ENCODE measurements at regions not wholly inside any gene's neighbourhood (a gene's known extent, or its start where the extent isn't known, plus 50 kb on each side); places are given as distances from the start of the nearest gene placed in this dataset.

DNA sequence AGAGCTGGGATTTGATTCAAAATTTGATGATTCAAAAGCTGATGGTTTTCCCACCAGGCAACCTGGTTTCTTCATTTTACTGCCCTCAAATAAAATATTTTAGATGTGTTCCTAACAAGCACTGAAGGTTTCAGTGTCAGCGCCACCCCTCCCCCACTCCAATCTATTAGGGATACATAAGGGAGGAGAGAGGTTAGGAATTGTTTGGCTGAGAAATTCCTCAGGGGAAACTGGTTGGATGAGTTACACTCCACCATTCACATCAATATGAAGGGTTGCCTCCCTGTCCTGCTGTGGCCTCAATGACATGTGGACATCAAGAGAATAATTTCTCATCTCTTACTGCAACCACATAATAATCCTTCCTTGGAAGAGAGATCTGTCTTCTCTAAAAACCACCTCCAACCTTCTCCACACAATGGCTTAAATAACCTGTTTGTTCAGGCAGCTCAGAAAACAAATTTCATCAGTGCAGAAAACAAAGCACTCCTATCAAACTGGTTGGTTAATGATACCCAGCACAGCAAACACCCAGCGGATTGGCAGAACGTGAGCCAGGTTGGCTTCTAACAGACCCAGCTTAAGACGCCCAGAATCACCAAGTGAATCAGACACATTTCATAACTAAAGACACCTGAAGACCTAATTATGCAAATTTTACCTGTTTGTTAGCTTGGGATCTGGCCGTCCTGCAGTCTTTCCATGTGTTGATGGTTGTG lies 136.0 kb upstream of the SGK1 start:
- TF ChIP-seq, protein P1, sequence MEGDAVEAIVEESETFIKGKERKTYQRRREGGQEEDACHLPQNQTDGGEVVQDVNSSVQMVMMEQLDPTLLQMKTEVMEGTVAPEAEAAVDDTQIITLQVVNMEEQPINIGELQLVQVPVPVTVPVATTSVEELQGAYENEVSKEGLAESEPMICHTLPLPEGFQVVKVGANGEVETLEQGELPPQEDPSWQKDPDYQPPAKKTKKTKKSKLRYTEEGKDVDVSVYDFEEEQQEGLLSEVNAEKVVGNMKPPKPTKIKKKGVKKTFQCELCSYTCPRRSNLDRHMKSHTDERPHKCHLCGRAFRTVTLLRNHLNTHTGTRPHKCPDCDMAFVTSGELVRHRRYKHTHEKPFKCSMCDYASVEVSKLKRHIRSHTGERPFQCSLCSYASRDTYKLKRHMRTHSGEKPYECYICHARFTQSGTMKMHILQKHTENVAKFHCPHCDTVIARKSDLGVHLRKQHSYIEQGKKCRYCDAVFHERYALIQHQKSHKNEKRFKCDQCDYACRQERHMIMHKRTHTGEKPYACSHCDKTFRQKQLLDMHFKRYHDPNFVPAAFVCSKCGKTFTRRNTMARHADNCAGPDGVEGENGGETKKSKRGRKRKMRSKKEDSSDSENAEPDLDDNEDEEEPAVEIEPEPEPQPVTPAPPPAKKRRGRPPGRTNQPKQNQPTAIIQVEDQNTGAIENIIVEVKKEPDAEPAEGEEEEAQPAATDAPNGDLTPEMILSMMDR (IDR thresholded peaks at IDR 0.05) = no peak
- TF ChIP-seq POLR2A (IDR thresholded peaks at IDR 0.05) = no peak
- Histone ChIP-seq H3K36me3 (replicated peaks in 1 of 2) (no peaks in the 10 kb centered on the region), H3K27ac (no peak overlapping the region), H3K9me3 (replicated peaks in 1 of 3) (no peaks in the 10 kb centered on the region), H3K4me1 (replicated peaks in 1 of 2) (no peaks in the 10 kb centered on the region), H3K27me3 (no peaks in the 10 kb centered on the region), H3K4me3 (no peak overlapping the region)
- intact Hi-C loops (cut with DNase I) = no loop called here
- 78 to 95% (median 83%) methylated on average over 5 of the region's 5 CpGs for WGBS, 4 donors
- no peak for DNase-seq

DNA sequence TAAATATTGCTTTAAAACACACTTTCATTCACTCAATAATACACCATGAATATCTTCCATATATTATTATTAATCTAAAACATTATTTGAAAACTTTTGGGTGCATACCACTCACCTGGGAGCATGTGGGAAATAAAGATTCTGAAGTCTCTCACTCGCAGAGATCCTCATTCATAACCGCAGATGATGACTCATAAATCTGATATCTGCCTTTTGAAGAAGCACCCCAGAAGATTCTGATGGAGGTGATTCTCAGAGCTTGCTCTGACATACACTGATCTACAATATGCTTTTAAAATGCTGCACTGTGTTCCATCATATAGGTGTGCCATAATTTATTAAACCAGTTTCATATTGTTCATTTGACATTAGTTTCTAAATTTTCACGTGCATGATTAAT lies 135.0 kb upstream of the SGK1 start:
- H3K27ac ChIP-seq = no peak overlapping the region
- TF ChIP-seq POLR2A (IDR thresholded peaks at IDR 0.05) = no peak
- TF ChIP-seq, protein P1 (IDR thresholded peaks at IDR 0.05) = no peak
- H3K9me3 ChIP-seq (replicated peaks in 1 of 3) = no peaks in the 10 kb centered on the region
- no peaks in the 10 kb centered on the region for H3K27me3 ChIP-seq
- H3K36me3 ChIP-seq (replicated peaks in 1 of 2) = no peaks in the 10 kb centered on the region
- H3K4me1 ChIP-seq (replicated peaks in 1 of 2) = no peaks in the 10 kb centered on the region
- intact Hi-C loops (cut with DNase I) = no loop called here
- WGBS, 4 donors = 72 to 80% (median 76%) methylated on average over 3 of the region's 3 CpGs
- H3K4me3 ChIP-seq = no peak overlapping the region
- DNase-seq = no peak

DNA sequence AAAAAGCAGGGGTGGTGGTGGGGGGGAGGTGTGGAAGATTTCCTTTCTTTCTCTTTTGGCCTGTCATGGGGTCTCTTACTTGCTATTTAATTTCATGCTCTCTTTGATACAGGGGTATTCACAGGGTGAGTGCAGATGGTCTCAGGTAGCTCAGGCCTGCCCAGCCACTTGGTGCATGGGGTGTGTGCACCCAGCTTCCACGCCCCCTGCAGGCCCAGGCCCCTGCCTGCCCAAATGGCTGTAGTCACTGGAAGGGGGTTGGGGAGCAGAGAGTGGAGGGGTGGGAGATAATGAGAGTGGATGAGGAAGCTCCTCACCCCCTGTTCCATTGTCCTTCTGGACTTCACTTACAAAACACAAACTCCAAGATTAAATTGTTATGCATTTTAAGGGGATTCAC lies 133.6 kb upstream of the SGK1 start:
- 87 to 100% (median 100%) methylated on average over 1 of the region's 1 CpG for WGBS, 4 donors
- H3K4me1 ChIP-seq (replicated peaks in 1 of 2) = no peaks in the 10 kb centered on the region

DNA sequence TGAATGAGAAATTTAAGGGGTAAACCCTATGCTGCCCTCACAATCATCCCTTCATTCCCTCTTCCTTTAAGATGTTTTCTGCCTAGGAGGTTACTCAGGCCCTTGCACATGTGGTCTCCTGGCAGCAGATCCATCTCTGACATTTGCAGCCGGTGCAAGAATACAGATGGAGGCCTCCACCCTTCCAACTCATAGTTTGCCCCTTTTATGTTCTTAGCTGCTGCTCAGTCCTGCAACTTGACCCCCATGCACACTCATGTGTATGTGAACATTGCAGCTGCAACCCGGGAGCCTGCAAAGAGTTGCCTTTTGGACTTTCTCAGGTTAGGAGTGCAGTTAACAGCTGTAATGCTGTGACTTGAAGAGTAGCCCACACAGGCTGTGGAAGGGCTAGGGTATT lies 131.9 kb upstream of the SGK1 start:
- H3K27me3 ChIP-seq = no peaks in the 10 kb centered on the region
- no peaks in the 10 kb centered on the region for H3K4me1 ChIP-seq (replicated peaks in 1 of 2)
- H3K27ac ChIP-seq = no peak overlapping the region
- no peak overlapping the region for H3K4me3 ChIP-seq
- H3K9me3 ChIP-seq (replicated peaks in 1 of 3) = no peaks in the 10 kb centered on the region
- WGBS, 4 donors = 91 to 96% (median 92%) methylated on average over 2 of the region's 2 CpGs
- no peaks in the 10 kb centered on the region for H3K36me3 ChIP-seq (replicated peaks in 1 of 2)
- TF ChIP-seq POLR2A (IDR thresholded peaks at IDR 0.05) = no peak
- TF ChIP-seq, protein P1 (IDR thresholded peaks at IDR 0.05) = no peak
- intact Hi-C loops (cut with DNase I) = no loop called here
- no peak for DNase-seq

More for the DNA sequence above, 133.6 kb upstream of the SGK1 start:
- Histone ChIP-seq H3K27me3 (no peaks in the 10 kb centered on the region), H3K4me3 (no peak overlapping the region), H3K9me3 (replicated peaks in 1 of 3) (no peaks in the 10 kb centered on the region), H3K27ac (no peak overlapping the region), H3K36me3 (replicated peaks in 1 of 2) (no peaks in the 10 kb centered on the region)
- DNase-seq = no peak
- no peak for TF ChIP-seq POLR2A (IDR thresholded peaks at IDR 0.05)
- TF ChIP-seq, protein P1 (IDR thresholded peaks at IDR 0.05) = no peak
- intact Hi-C loops (cut with DNase I) = no loop called here

All from adrenal gland (tissue), 9 donors.